K562 (cell line): ENCODE measurements at regions not wholly inside any gene's neighbourhood (a gene's known extent, or its start where the extent isn't known, plus 50 kb on each side); places are given as distances from the start of the nearest gene placed in this dataset.

Experiments used
- ATF4 ChIP-seq: fragments of 450-650 bp; formaldehyde crosslinking; IDR thresholded peaks from 2 replicates; pipeline ENCODE4 v1.4.0; 2022; ENCODE audit warnings: mild to moderate bottlenecking, moderate library complexity
- CHD1 ChIP-seq: fragments of 200-600 bp; sonication (generic); IDR thresholded peaks from one replicate; pipeline ENCODE4 v1.6.1; 2012; ENCODE audit warnings: mild to moderate bottlenecking, moderate library complexity, low read length, inconsistent platforms
- HCFC1 ChIP-seq: IDR thresholded peaks from 2 replicates; pipeline ENCODE4 v1.6.1; 2012; ENCODE audit warnings: low read depth, low read length, improper control_type of control experiment
- MTA1 ChIP-seq: fragments of 450-650 bp; IDR thresholded peaks from 2 replicates; pipeline ENCODE4 v1.6.1; 2017; ENCODE audit warnings: borderline replicate concordance
- RNF2 ChIP-seq: sonication (generic); IDR thresholded peaks from 2 replicates; pipeline ENCODE4 v1.6.1; 2016
- SIX5 ChIP-seq, 2 experiments: IDR thresholded peaks; 2 replicates each; pipeline ENCODE4 v1.6.1; 2011; ENCODE audit warnings: low read length in 2 of 2, borderline replicate concordance in 1 of 2, low read depth in 1 of 2, mild to moderate bottlenecking in 1 of 2, moderate library complexity in 1 of 2; ENCODE audit not compliant: insufficient read depth in 1 of 2
- SMARCA4 ChIP-seq: fragments of 450-650 bp; IDR thresholded peaks from 2 replicates; pipeline ENCODE4 v1.6.1; 2016
- TAL1 ChIP-seq: fragments of 450-650 bp; IDR thresholded peaks from 2 replicates; pipeline ENCODE4 v1.6.1; 2016; ENCODE audit warnings: mild to moderate bottlenecking
- TEAD1 ChIP-seq, 2 experiments: fragments of 450-650 bp in 1 of 2; sonication (generic) in 1 of 2; formaldehyde crosslinking; IDR thresholded peaks; 2 replicates each; pipeline versions ENCODE4 v1.4.0 to v1.8.0; 2020 to 2022; ENCODE audit warnings: mild to moderate bottlenecking in 2 of 2, missing genetic modification reagents in 1 of 2
- ZBTB5 ChIP-seq: fragments of 450-650 bp; IDR thresholded peaks from 2 replicates; pipeline ENCODE4 v1.6.1; 2017; ENCODE audit warnings: antibody characterized with exemption
- ZNF398 ChIP-seq: fragments of 250-450 bp; sonication (Bioruptor Pico); IDR thresholded peaks from 2 replicates; pipeline ENCODE4 v1.8.0; 2021; ENCODE audit warnings: moderate library complexity, mild to moderate bottlenecking, inconsistent platforms
- ZNF407 ChIP-seq: fragments of 450-650 bp; IDR thresholded peaks from 2 replicates; pipeline ENCODE4 v1.6.1; 2016; ENCODE audit warnings: low read depth
- ZNF561 ChIP-seq: fragments of 450-650 bp; formaldehyde crosslinking; conservative IDR thresholded peaks from 2 replicates; pipeline ENCODE4 v1.4.0; 2020; ENCODE audit warnings: mild to moderate bottlenecking, moderate library complexity
- TF ChIP-seq, protein P1 (sequence below): sonication (generic); formaldehyde crosslinking; IDR thresholded peaks from 2 replicates; pipeline ENCODE4 v1.8.1; 2022; ENCODE audit warnings: missing genetic modification reagents

- TF ChIP-seq ATF4 (no peak), MTA1 (no peak), RNF2 (0 out of 2 replicates have a peak, but pooled peaks have one; percentile 62), SIX5 (IDR thresholded peaks at IDR 0.05; ENCODE audit: borderline replicate concordance in 1 of 2, insufficient read depth in 1 of 2, low read depth in 1 of 2, low read length in 2 of 2) (no peak), TAL1 (peak; percentile 88), ZNF407 (no peak), TEAD1 (CRISPR knock-in tag; IDR thresholded peaks at IDR 0.05) (peak in 1 of 2 experiments; percentile 50; a peak in 1 of 4 replicates), ZBTB5 (no peak), ZNF561 (no peak), ZNF398 (no peak), HCFC1 (0 out of 2 replicates have a peak, but pooled peaks have one; percentile 18), CHD1 (no peak), SMARCA4 (peak; percentile 95)
- TF ChIP-seq, protein P1, sequence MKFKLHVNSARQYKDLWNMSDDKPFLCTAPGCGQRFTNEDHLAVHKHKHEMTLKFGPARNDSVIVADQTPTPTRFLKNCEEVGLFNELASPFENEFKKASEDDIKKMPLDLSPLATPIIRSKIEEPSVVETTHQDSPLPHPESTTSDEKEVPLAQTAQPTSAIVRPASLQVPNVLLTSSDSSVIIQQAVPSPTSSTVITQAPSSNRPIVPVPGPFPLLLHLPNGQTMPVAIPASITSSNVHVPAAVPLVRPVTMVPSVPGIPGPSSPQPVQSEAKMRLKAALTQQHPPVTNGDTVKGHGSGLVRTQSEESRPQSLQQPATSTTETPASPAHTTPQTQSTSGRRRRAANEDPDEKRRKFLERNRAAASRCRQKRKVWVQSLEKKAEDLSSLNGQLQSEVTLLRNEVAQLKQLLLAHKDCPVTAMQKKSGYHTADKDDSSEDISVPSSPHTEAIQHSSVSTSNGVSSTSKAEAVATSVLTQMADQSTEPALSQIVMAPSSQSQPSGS (CRISPR knock-in tag): no peak
These were observed 140.5 kb downstream of the TFAP2B start (continued) for GRCh38 chr6:50959081-50959641.
